SK-N-SH treated with all-trans-retinoic acid at 6 μM for 48 hours (cell line): ENCODE measurements at regions not wholly inside any gene's neighbourhood (a gene's known extent, or its start where the extent isn't known, plus 50 kb on each side); places are given as distances from the start of the nearest gene placed in this dataset.

Experiments
- ATAC-seq: fragments of 200-7000 bp; cut with Tn5 transposase; 3 replicates; pipeline ENCODE4 v1.9.1; 2020; ENCODE audit warnings: mild to moderate bottlenecking, moderate library complexity
- ARNTL ChIP-seq: fragments of 450-650 bp; formaldehyde crosslinking; IDR thresholded peaks from 2 replicates; pipeline ENCODE4 v1.5.0; 2020; ENCODE audit warnings: low read depth, mild to moderate bottlenecking, moderate library complexity, borderline replicate concordance
- BACH2 ChIP-seq: fragments of 250-450 bp; sonication (Bioruptor Pico); IDR thresholded peaks from 2 replicates; pipeline ENCODE4 v1.9.0; 2021; ENCODE audit warnings: mild to moderate bottlenecking, borderline replicate concordance
- CSDC2 ChIP-seq: fragments of 250-450 bp; sonication (Bioruptor Pico); IDR thresholded peaks from 2 replicates; pipeline ENCODE4 v1.5.0; 2020; ENCODE audit warnings: mild to moderate bottlenecking, moderate library complexity
- ESRRG ChIP-seq: fragments of 250-450 bp; sonication (Bioruptor Pico); IDR thresholded peaks from 2 replicates; pipeline ENCODE4 v1.6.1; 2021; ENCODE audit warnings: mild to moderate bottlenecking
- GLIS3 ChIP-seq: fragments of 250-450 bp; sonication (Bioruptor Pico); IDR thresholded peaks from 2 replicates; pipeline ENCODE4 v1.5.0; 2020; ENCODE audit warnings: mild to moderate bottlenecking, moderate library complexity
- ISL1 ChIP-seq: fragments of 250-450 bp; sonication (Bioruptor Pico); IDR thresholded peaks from 2 replicates; pipeline ENCODE4 v2.1.2; 2022; ENCODE audit warnings: mild to moderate bottlenecking, moderate library complexity
- OSR1 ChIP-seq: fragments of 250-450 bp; sonication (Bioruptor Pico); IDR thresholded peaks from 2 replicates; pipeline ENCODE4 v1.8.0; 2022; ENCODE audit warnings: moderate library complexity, mild to moderate bottlenecking, inconsistent platforms
- PPARA ChIP-seq: fragments of 250-450 bp; sonication (Bioruptor Pico); IDR thresholded peaks from 2 replicates; pipeline ENCODE4 v1.5.0; 2020; ENCODE audit warnings: mild to moderate bottlenecking, borderline replicate concordance
- SNAI2 ChIP-seq: fragments of 250-450 bp; sonication (Bioruptor Pico); IDR thresholded peaks from 2 replicates; pipeline ENCODE4 v1.5.0; 2020; ENCODE audit warnings: mild to moderate bottlenecking, moderate library complexity
- TCF4 ChIP-seq: fragments of 250-450 bp; sonication (Bioruptor Pico); IDR thresholded peaks from 2 replicates; pipeline ENCODE4 v1.8.0; 2021; ENCODE audit warnings: mild to moderate bottlenecking, moderate library complexity, borderline replicate concordance
- TOX ChIP-seq: fragments of 250-450 bp; sonication (Bioruptor Pico); IDR thresholded peaks from 2 replicates; pipeline ENCODE4 v1.8.0; 2021; ENCODE audit warnings: mild to moderate bottlenecking, moderate library complexity, borderline replicate concordance
- ZC3H10 ChIP-seq: fragments of 250-450 bp; sonication (Bioruptor Pico); IDR thresholded peaks from 2 replicates; pipeline ENCODE4 v1.5.1; 2021; ENCODE audit warnings: mild to moderate bottlenecking, moderate library complexity
- ZFP3 ChIP-seq: fragments of 250-450 bp; sonication (Bioruptor Pico); IDR thresholded peaks from 2 replicates; pipeline ENCODE4 v1.5.0; 2020; ENCODE audit warnings: mild to moderate bottlenecking, moderate library complexity
- ZFP30 ChIP-seq: fragments of 450-650 bp; formaldehyde crosslinking; IDR thresholded peaks from 2 replicates; pipeline ENCODE4 v1.5.0; 2022; ENCODE audit warnings: mild to moderate bottlenecking, moderate library complexity
- ZNF565 ChIP-seq: fragments of 450-650 bp; formaldehyde crosslinking; conservative IDR thresholded peaks from 2 replicates; pipeline ENCODE4 v1.5.0; 2020; ENCODE audit warnings: low read depth, mild to moderate bottlenecking, moderate library complexity
- ZNF70 ChIP-seq: fragments of 450-650 bp; formaldehyde crosslinking; IDR thresholded peaks from 2 replicates; pipeline ENCODE4 v1.5.0; 2020; ENCODE audit warnings: mild to moderate bottlenecking, moderate library complexity
- ZNF8 ChIP-seq: fragments of 450-650 bp; formaldehyde crosslinking; IDR thresholded peaks from 2 replicates; pipeline ENCODE4 v1.5.0; 2020; ENCODE audit warnings: mild to moderate bottlenecking, moderate library complexity
- TF ChIP-seq, protein P1 (sequence below): fragments of 250-450 bp; sonication (Bioruptor Pico); IDR thresholded peaks from 2 replicates; pipeline ENCODE4 v1.5.0; 2020; ENCODE audit warnings: mild to moderate bottlenecking, moderate library complexity
- TF ChIP-seq, protein P2 (sequence below): fragments of 250-450 bp; sonication (Bioruptor Pico); IDR thresholded peaks from 2 replicates; pipeline ENCODE4 v1.8.0; 2020; ENCODE audit warnings: mild to moderate bottlenecking, moderate library complexity, borderline replicate concordance
- TF ChIP-seq, protein P3 (sequence below): fragments of 250-450 bp; sonication (Bioruptor Pico); IDR thresholded peaks from 2 replicates; pipeline ENCODE4 v1.5.1; 2020; ENCODE audit warnings: low read depth, mild to moderate bottlenecking, moderate library complexity
- TF ChIP-seq, protein P4 (sequence below): fragments of 250-450 bp; sonication (Bioruptor Pico); IDR thresholded peaks from 2 replicates; pipeline ENCODE4 v1.5.1; 2021; ENCODE audit warnings: mild to moderate bottlenecking, moderate library complexity

DNA sequence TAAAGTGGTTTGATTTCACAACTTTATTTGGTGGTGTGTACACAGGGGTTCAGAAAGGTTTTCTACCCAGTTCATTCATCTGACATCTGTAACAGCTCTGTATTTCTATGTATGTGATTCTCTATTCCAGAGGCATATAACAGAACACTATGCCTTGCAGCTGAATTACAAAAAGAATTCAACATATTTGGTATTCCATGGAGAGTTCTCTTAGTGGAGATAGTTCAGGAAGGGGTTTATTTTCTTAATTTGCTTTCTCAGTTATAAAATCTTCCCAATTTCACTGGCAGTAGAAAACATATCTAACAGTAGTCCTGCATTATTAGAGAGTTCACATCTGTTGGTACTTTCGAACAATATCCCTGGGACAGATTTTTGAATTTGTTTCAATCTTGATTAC lies 207.9 kb upstream of the LYPLAL1 start:
- no peak for ATAC-seq
- TF ChIP-seq TCF4 = no peak
- TF ChIP-seq ZFP3 = no peak
- no peak for TF ChIP-seq OSR1

DNA sequence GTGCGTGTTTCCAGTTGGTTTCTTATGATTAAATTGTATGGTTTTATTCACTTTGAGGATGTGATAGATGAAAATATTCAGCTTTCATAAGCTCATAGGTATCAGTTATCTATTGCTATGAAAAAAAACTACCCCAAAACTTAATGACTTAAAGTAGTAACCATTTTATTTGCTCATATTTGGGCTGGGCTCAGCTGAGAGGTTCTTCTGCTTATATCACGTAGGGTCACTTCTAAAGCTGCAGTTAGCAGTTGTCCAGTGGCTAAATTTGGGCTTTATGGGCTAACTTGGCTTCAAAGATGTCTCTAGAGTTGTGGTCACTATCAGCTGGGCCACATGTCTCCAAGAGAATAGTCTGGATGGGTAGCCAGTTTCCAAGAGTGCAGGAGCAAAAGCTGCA lies 206.4 kb upstream of the LYPLAL1 start:
- ATAC-seq = no peak
- TF ChIP-seq ZFP3 = no peak
- TF ChIP-seq ARNTL (CRISPR knock-in tag) = no peak
- TF ChIP-seq ZNF565 (CRISPR knock-in tag) = no peak
- TF ChIP-seq, protein P1, sequence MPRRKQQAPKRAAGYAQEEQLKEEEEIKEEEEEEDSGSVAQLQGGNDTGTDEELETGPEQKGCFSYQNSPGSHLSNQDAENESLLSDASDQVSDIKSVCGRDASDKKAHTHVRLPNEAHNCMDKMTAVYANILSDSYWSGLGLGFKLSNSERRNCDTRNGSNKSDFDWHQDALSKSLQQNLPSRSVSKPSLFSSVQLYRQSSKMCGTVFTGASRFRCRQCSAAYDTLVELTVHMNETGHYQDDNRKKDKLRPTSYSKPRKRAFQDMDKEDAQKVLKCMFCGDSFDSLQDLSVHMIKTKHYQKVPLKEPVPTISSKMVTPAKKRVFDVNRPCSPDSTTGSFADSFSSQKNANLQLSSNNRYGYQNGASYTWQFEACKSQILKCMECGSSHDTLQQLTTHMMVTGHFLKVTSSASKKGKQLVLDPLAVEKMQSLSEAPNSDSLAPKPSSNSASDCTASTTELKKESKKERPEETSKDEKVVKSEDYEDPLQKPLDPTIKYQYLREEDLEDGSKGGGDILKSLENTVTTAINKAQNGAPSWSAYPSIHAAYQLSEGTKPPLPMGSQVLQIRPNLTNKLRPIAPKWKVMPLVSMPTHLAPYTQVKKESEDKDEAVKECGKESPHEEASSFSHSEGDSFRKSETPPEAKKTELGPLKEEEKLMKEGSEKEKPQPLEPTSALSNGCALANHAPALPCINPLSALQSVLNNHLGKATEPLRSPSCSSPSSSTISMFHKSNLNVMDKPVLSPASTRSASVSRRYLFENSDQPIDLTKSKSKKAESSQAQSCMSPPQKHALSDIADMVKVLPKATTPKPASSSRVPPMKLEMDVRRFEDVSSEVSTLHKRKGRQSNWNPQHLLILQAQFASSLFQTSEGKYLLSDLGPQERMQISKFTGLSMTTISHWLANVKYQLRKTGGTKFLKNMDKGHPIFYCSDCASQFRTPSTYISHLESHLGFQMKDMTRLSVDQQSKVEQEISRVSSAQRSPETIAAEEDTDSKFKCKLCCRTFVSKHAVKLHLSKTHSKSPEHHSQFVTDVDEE = no peak
- no peak for TF ChIP-seq PPARA (CRISPR knock-in tag)
- no peak for TF ChIP-seq ESRRG (CRISPR knock-in tag)
- TF ChIP-seq, protein P2, sequence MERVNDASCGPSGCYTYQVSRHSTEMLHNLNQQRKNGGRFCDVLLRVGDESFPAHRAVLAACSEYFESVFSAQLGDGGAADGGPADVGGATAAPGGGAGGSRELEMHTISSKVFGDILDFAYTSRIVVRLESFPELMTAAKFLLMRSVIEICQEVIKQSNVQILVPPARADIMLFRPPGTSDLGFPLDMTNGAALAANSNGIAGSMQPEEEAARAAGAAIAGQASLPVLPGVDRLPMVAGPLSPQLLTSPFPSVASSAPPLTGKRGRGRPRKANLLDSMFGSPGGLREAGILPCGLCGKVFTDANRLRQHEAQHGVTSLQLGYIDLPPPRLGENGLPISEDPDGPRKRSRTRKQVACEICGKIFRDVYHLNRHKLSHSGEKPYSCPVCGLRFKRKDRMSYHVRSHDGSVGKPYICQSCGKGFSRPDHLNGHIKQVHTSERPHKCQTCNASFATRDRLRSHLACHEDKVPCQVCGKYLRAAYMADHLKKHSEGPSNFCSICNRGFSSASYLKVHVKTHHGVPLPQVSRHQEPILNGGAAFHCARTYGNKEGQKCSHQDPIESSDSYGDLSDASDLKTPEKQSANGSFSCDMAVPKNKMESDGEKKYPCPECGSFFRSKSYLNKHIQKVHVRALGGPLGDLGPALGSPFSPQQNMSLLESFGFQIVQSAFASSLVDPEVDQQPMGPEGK (CRISPR knock-in tag) = no peak
- TF ChIP-seq TOX (CRISPR knock-in tag) = no peak
- no peak for TF ChIP-seq CSDC2 (CRISPR knock-in tag)
- TF ChIP-seq ZNF8 (CRISPR knock-in tag) = no peak
- no peak for TF ChIP-seq OSR1
- TF ChIP-seq ZC3H10 (CRISPR knock-in tag) = no peak
- no peak for TF ChIP-seq SNAI2 (CRISPR knock-in tag)

DNA sequence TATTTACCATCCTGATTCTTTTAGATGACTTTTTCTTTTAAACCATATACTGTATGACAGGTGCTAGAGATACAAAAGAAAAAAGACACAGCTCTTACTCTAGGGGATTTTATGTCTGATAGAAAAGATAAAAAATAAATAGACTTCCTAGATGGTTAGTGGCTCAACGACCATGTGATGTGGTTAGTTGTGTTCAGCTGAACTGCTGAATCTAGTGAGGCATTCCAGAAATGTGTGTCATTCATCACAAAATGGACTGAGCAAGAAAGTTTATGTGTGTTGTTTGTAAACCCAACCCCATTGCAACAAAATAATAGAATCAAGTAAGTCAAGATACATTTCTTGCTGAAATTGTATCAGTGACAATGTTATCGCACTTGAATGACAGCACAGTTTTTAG lies 205.8 kb upstream of the LYPLAL1 start:
- TF ChIP-seq, protein P3, sequence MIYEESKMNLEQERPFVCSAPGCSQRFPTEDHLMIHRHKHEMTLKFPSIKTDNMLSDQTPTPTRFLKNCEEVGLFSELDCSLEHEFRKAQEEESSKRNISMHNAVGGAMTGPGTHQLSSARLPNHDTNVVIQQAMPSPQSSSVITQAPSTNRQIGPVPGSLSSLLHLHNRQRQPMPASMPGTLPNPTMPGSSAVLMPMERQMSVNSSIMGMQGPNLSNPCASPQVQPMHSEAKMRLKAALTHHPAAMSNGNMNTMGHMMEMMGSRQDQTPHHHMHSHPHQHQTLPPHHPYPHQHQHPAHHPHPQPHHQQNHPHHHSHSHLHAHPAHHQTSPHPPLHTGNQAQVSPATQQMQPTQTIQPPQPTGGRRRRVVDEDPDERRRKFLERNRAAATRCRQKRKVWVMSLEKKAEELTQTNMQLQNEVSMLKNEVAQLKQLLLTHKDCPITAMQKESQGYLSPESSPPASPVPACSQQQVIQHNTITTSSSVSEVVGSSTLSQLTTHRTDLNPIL (CRISPR knock-in tag) = no peak
- TF ChIP-seq ISL1 (CRISPR knock-in tag) (no peak), ZNF565 (CRISPR knock-in tag) (no peak), ZNF70 (no peak)
- TF ChIP-seq, protein P4, sequence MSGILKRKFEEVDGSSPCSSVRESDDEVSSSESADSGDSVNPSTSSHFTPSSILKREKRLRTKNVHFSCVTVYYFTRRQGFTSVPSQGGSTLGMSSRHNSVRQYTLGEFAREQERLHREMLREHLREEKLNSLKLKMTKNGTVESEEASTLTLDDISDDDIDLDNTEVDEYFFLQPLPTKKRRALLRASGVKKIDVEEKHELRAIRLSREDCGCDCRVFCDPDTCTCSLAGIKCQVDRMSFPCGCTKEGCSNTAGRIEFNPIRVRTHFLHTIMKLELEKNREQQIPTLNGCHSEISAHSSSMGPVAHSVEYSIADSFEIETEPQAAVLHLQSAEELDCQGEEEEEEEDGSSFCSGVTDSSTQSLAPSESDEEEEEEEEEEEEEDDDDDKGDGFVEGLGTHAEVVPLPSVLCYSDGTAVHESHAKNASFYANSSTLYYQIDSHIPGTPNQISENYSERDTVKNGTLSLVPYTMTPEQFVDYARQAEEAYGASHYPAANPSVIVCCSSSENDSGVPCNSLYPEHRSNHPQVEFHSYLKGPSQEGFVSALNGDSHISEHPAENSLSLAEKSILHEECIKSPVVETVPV (CRISPR knock-in tag) = no peak
- no peak for ATAC-seq

DNA sequence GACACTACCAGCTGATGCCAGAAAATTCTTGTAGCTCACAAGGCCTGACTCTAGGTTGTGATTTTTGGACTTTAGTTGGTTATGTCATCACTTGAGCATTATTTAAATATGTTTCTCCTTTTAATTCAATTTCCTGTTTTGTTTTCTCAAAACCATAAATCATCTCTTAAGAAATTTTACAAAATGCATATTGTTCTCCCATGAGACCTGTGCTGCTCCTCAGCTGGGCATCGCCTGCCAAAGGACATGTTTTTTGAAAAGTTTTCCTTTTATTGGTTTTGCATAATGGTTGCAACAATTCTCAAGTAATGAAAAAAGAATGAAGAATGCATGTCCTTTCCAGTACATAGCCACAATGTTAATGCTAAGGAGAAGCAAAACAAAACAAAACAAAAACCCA lies 204.7 kb upstream of the LYPLAL1 start:
- ATAC-seq = no peak
- TF ChIP-seq ZNF70 = no peak
- TF ChIP-seq ZC3H10 (CRISPR knock-in tag) = no peak
- TF ChIP-seq ZFP30 (CRISPR knock-in tag) = no peak
- TF ChIP-seq, protein P1 = no peak
- TF ChIP-seq, protein P4 (CRISPR knock-in tag) = no peak
- TF ChIP-seq GLIS3 (CRISPR knock-in tag) = no peak
- TF ChIP-seq BACH2 (CRISPR knock-in tag) = no peak
- no peak for TF ChIP-seq SNAI2 (CRISPR knock-in tag)
- TF ChIP-seq CSDC2 (CRISPR knock-in tag) = no peak
